GM12878 (cell line): ENCODE measurements at regions not wholly inside any gene's neighbourhood (a gene's known extent, or its start where the extent isn't known, plus 50 kb on each side); places are given as distances from the start of the nearest gene placed in this dataset.

Source experiments
- ATAC-seq: fragments of 200-7000 bp; cut with Tn5 transposase; 3 replicates; pipeline ENCODE4 v1.9.1; 2020; ENCODE audit warnings: mild to moderate bottlenecking, moderate library complexity
- BruUV-seq: library from RNA; stranded (reverse); fragments of 400-500 nt; replicated peaks from 2 replicates; lab custom pipeline; 2021; lab: Mats Ljungman, UMichigan
- CTCF ChIA-PET: fragments of 300-600 bp; sonication (Branson Sonifier 250); formaldehyde crosslinking; extraction: SDS; loops from one replicate; lab custom pipeline; 2021; ENCODE audit warnings: inconsistent platforms; lab: Yijun Ruan, JAX
- POLR2A ChIA-PET: fragments of 350-600 bp; formaldehyde crosslinking; extraction: SDS; loops from one replicate; lab custom pipeline; 2021; ENCODE audit warnings: inconsistent platforms; lab: Charles Lee
- RAD21 ChIA-PET: fragments of 300-600 bp; sonication (Branson Sonifier 250); formaldehyde crosslinking; loops from one replicate; lab custom pipeline; 2023; ENCODE audit warnings: antibody characterized with exemption; ENCODE audit not compliant: unreplicated experiment; lab: Charles Lee
- SMC1A ChIA-PET: fragments of 300-600 bp; sonication (Branson Sonifier 250); formaldehyde crosslinking; loops from one replicate; lab custom pipeline; 2023; ENCODE audit not compliant: unreplicated experiment, uncharacterized antibody; lab: Charles Lee
- DNase-seq: peaks from one replicate; pipeline ENCODE4 v3.0.0-alpha.2; 2011; ENCODE audit warnings: low read depth, low spot score
- FAIRE-seq: peaks from 3 replicates; lab custom pipeline; 2011; peaks lifted over from hg19 to GRCh38; lab: Jason Lieb, UNC
- H2AFZ ChIP-seq: 2 replicates; pipeline ENCODE4 v1.6.0; 2011; ENCODE audit warnings: low read depth, low read length, control low read depth; ENCODE audit not compliant: control insufficient read depth
- H3K27ac ChIP-seq: 2 replicates; pipeline ENCODE4 v1.5.1; 2011; ENCODE audit warnings: control low read depth; ENCODE audit not compliant: control insufficient read depth, insufficient read depth
- H3K27me3 ChIP-seq, 2 experiments: replicated peaks in 1 of 2; 2 replicates each; pipeline versions ENCODE4 v1.6.0 to v1.6.1; 2011; ENCODE audit warnings: low read length in 1 of 2; ENCODE audit not compliant: control insufficient read depth in 2 of 2, insufficient read depth in 2 of 2
- H3K36me3 ChIP-seq, 2 experiments: 2 replicates each; pipeline ENCODE4 v1.5.1; 2011; ENCODE audit warnings: low read length in 1 of 2; ENCODE audit not compliant: control insufficient read depth in 2 of 2, insufficient read depth in 2 of 2
- H3K4me1 ChIP-seq: 2 replicates; pipeline ENCODE4 v1.6.1; 2011; ENCODE audit warnings: mild to moderate bottlenecking, low read length, moderate library complexity, mixed read lengths; ENCODE audit not compliant: control insufficient read depth, insufficient read depth
- H3K4me2 ChIP-seq: 2 replicates; pipeline ENCODE4 v1.6.0; 2011; ENCODE audit warnings: control low read depth; ENCODE audit not compliant: control insufficient read depth, insufficient read depth
- H3K4me3 ChIP-seq: fragments of 200-600 bp; sonication (generic); 2 replicates; pipeline ENCODE4 v1.5.1; 2016
- H3K79me2 ChIP-seq: 2 replicates; pipeline ENCODE4 v1.6.0; 2011; ENCODE audit warnings: low read length; ENCODE audit not compliant: control insufficient read depth, insufficient read depth
- H3K9ac ChIP-seq: 2 replicates; pipeline ENCODE4 v1.8.0; 2011; ENCODE audit warnings: low read length, control low read depth, mixed read lengths; ENCODE audit not compliant: control insufficient read depth, insufficient read depth
- H3K9me3 ChIP-seq: replicated peaks from 3 replicates; pipeline ENCODE4 v1.5.1; 2011; ENCODE audit warnings: mild to moderate bottlenecking, low read length; ENCODE audit not compliant: control insufficient read depth, insufficient read depth
- H4K20me1 ChIP-seq: 2 replicates; pipeline ENCODE4 v1.6.0; 2011; ENCODE audit not compliant: control insufficient read depth, insufficient read depth
- MEF2B ChIP-seq: fragments of 450-650 bp; IDR thresholded peaks from 2 replicates; pipeline ENCODE4 v1.6.1; 2018; ENCODE audit warnings: mild to moderate bottlenecking, moderate library complexity; ENCODE audit not compliant: partially characterized antibody, poor library complexity, severe bottlenecking
- MTA2 ChIP-seq: fragments of 450-650 bp; IDR thresholded peaks from 2 replicates; pipeline ENCODE4 v1.6.1; 2016; ENCODE audit warnings: low read depth, mild to moderate bottlenecking, moderate library complexity
- NFXL1 ChIP-seq: fragments of 450-650 bp; IDR thresholded peaks from 2 replicates; pipeline ENCODE4 v1.6.1; 2017; ENCODE audit warnings: antibody characterized with exemption, mild to moderate bottlenecking, borderline replicate concordance
- NRF1 ChIP-seq: conservative IDR thresholded peaks from 2 replicates; pipeline ENCODE4 v1.6.1; 2011; ENCODE audit warnings: mild to moderate bottlenecking, low read depth, low read length, improper control_type of control experiment
- SMAD5 ChIP-seq: IDR thresholded peaks from 2 replicates; pipeline ENCODE4 v1.6.1; 2016; ENCODE audit warnings: antibody characterized with exemption, low read depth
- WRNIP1 ChIP-seq: IDR thresholded peaks from 2 replicates; pipeline ENCODE4 v1.6.1; 2011; ENCODE audit warnings: low read depth, low read length, improper control_type of control experiment, borderline replicate concordance
- YY1 ChIP-seq: IDR thresholded peaks from 2 replicates; pipeline ENCODE4 v1.6.1; 2011; ENCODE audit warnings: low read depth, mild to moderate bottlenecking, low read length
- ZZZ3 ChIP-seq: IDR thresholded peaks from 2 replicates; pipeline ENCODE4 v1.6.1; 2011; ENCODE audit warnings: low read depth; ENCODE audit not compliant: control insufficient read depth, insufficient read length
- WGBS: methylation state at CpG from one replicate; pipeline ENCODE4 v1.1.6; 2016; ENCODE audit warnings: low lambda C conversion rate; ENCODE audit not compliant: insufficient replicate concordance, insufficient coverage; ENCODE audit errors: missing lambda C conversion rate; 5-methylcytosine and 5-hydroxymethylcytosine counted together
- in situ Hi-C: fragments of 300-500 bp; cut with MboI; formaldehyde crosslinking; loops from 9 replicates; pipeline ENCODE4 v1.14.3; 2018; ENCODE audit warnings: mixed read lengths
- intact Hi-C: fragments of 100-400 bp; cut with micrococcal nuclease; formaldehyde crosslinking; loops from one replicate; pipeline ENCODE4 v1.14.2; 2022; ENCODE audit not compliant: unreplicated experiment
- TF ChIP-seq, protein P1 (sequence below): fragments of 450-650 bp; IDR thresholded peaks from 2 replicates; pipeline ENCODE4 v1.6.1; 2017; ENCODE audit warnings: mild to moderate bottlenecking, moderate library complexity
- TF ChIP-seq, protein P2 (sequence below): fragments of 450-650 bp; IDR thresholded peaks from 2 replicates; pipeline ENCODE4 v1.6.1; 2014; ENCODE audit warnings: mild to moderate bottlenecking

DNA sequence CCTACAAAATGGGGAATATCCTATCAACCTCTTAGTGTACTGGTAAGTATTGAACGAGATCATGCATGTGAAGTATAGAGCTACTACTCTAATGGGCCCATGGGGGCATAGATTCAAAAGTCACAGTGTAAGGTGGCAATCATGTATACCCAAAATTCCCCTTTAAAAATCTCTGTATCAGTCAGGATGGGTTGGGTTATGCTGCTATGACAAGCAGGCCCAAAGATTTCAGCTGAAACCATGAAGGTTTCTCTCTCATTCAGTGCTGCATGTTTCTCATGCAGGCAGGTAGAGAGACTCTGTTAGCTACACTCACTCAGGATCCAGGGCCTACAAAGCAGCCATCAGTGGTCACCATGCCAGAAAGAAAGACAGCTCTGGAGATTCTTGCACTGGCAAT lies 166.6 kb downstream of the MAFB start (continued):
- TF ChIP-seq WRNIP1 (no peak), MEF2B (no peak)

DNA sequence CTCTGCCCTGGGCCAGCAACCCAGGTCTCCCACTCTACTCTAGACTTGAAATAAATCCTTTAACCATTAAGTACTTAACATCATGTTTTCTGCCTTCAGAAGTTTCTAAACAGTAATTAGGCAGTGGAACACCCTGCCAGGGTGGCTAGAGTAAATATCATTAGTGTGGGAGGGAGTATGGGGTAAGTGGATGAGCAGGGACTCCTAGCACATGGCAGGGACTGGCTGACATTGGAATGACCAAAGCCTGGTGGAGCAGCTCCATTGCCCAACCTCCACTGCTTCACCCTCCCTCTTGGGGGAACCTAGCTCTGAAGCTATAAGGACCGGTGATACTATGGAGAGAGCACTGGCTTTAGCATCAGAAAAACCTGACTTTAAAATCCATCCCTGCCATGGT lies 167.1 kb downstream of the MAFB start:
- no peak overlapping the region for H2AFZ ChIP-seq
- no peak overlapping the region for H3K4me3 ChIP-seq
- no peak overlapping the region for H3K9ac ChIP-seq
- DNase-seq (no peak), FAIRE-seq (no peak), ATAC-seq (no peak)
- H3K79me2 ChIP-seq: no peaks in the 10 kb centered on the region
- no peaks in the 10 kb centered on the region for H3K36me3 ChIP-seq
- POLR2A ChIA-PET: no interaction called here
- H4K20me1 ChIP-seq: no peaks in the 10 kb centered on the region
- no TSS peak for BruUV-seq
- CTCF ChIA-PET: no interaction called here
- in situ Hi-C loops: no loop called here
- no peaks in the 10 kb centered on the region for H3K4me1 ChIP-seq
- RAD21 ChIA-PET: no interaction called here
- H3K27ac ChIP-seq: no peak overlapping the region
- 79% methylated on average over 1 of the region's 1 CpG for whole genome bisulfite sequencing
- SMC1A ChIA-PET: no interaction called here
- intact Hi-C loops: no loop called here
- H3K4me2 ChIP-seq: no peak overlapping the region
- no peaks in the 10 kb centered on the region for H3K27me3 ChIP-seq
- H3K9me3 ChIP-seq: no peaks in the 10 kb centered on the region; the same call in 2 of the 3 replicates
- TF ChIP-seq SMAD5: no peak
- TF ChIP-seq ZZZ3: no peak
- TF ChIP-seq, protein P1, sequence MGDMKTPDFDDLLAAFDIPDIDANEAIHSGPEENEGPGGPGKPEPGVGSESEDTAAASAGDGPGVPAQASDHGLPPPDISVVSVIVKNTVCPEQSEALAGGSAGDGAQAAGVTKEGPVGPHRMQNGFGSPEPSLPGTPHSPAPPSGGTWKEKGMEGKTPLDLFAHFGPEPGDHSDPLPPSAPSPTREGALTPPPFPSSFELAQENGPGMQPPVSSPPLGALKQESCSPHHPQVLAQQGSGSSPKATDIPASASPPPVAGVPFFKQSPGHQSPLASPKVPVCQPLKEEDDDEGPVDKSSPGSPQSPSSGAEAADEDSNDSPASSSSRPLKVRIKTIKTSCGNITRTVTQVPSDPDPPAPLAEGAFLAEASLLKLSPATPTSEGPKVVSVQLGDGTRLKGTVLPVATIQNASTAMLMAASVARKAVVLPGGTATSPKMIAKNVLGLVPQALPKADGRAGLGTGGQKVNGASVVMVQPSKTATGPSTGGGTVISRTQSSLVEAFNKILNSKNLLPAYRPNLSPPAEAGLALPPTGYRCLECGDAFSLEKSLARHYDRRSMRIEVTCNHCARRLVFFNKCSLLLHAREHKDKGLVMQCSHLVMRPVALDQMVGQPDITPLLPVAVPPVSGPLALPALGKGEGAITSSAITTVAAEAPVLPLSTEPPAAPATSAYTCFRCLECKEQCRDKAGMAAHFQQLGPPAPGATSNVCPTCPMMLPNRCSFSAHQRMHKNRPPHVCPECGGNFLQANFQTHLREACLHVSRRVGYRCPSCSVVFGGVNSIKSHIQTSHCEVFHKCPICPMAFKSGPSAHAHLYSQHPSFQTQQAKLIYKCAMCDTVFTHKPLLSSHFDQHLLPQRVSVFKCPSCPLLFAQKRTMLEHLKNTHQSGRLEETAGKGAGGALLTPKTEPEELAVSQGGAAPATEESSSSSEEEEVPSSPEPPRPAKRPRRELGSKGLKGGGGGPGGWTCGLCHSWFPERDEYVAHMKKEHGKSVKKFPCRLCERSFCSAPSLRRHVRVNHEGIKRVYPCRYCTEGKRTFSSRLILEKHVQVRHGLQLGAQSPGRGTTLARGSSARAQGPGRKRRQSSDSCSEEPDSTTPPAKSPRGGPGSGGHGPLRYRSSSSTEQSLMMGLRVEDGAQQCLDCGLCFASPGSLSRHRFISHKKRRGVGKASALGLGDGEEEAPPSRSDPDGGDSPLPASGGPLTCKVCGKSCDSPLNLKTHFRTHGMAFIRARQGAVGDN: no peak
- no peak for TF ChIP-seq NFXL1
- TF ChIP-seq YY1: no peak
- no peak for TF ChIP-seq NRF1
- no peak for TF ChIP-seq MTA2
- TF ChIP-seq, protein P2, sequence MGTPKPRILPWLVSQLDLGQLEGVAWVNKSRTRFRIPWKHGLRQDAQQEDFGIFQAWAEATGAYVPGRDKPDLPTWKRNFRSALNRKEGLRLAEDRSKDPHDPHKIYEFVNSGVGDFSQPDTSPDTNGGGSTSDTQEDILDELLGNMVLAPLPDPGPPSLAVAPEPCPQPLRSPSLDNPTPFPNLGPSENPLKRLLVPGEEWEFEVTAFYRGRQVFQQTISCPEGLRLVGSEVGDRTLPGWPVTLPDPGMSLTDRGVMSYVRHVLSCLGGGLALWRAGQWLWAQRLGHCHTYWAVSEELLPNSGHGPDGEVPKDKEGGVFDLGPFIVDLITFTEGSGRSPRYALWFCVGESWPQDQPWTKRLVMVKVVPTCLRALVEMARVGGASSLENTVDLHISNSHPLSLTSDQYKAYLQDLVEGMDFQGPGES: no peak
